Heart left ventricle (tissue), 16 donors: ENCODE measurements at regions not wholly inside any gene's neighbourhood (a gene's known extent, or its start where the extent isn't known, plus 50 kb on each side); places are given as distances from the start of the nearest gene placed in this dataset.
"Not testable (repeated sequence)": the region's sequence is repeated elsewhere in the genome, so short reads cannot be mapped to it uniquely, and the experiment has no call there.

ENCODE experiments used
- ATAC-seq, 4 donors: fragments of 200-7000 bp; cut with Tn5 transposase; one replicate each; pipeline ENCODE4 v1.9.1; 2020 to 2022; ENCODE audit warnings: moderate library complexity in 4 of 4, mild to moderate bottlenecking in 3 of 4, moderate number of reproducible peaks in 1 of 4
- DNase-seq, 5 donors: peaks; one replicate each; pipeline ENCODE4 v3.0.0-alpha.2; 2020
- H3K27ac ChIP-seq, 12 donors: fragments of 200-600 bp; sonication (generic) in 4 of 12; one replicate each; pipeline versions ENCODE4 v1.5.0 to v1.8.0; 2016 to 2022; ENCODE audit warnings: mild to moderate bottlenecking in 2 of 12
- H3K27me3 ChIP-seq, 9 donors: fragments of 200-600 bp; sonication (generic) in 2 of 9; one replicate each; pipeline versions ENCODE4 v1.5.1 to v1.8.0; 2016 to 2022; ENCODE audit warnings: mild to moderate bottlenecking in 3 of 9
- H3K36me3 ChIP-seq, 9 donors: fragments of 200-600 bp; sonication (generic) in 2 of 9; one replicate each; pipeline versions ENCODE4 v1.5.0 to v1.8.0; 2018 to 2022; ENCODE audit warnings: mild to moderate bottlenecking in 2 of 9
- H3K4me1 ChIP-seq, 12 donors: fragments of 200-600 bp; sonication (generic) in 4 of 12; one replicate each; pipeline versions ENCODE4 v1.5.0 to v1.8.0; 2016 to 2022; ENCODE audit warnings: mild to moderate bottlenecking in 3 of 12
- H3K4me3 ChIP-seq, 12 donors: fragments of 200-600 bp; sonication (generic) in 4 of 12; one replicate each; pipeline versions ENCODE4 v1.5.0 to v1.8.0; 2017 to 2022; ENCODE audit warnings: mild to moderate bottlenecking in 9 of 12, moderate library complexity in 4 of 12
- H3K9me3 ChIP-seq, 12 donors: fragments of 200-600 bp; sonication (generic) in 4 of 12; one replicate each; pipeline versions ENCODE4 v1.5.0 to v1.8.0; 2016 to 2022; ENCODE audit warnings: mild to moderate bottlenecking in 1 of 12
- POLR2A ChIP-seq, 2 donors: fragments of 450-650 bp; IDR thresholded peaks; one replicate each; pipeline ENCODE4 v1.6.1; 2017; ENCODE audit warnings: antibody characterized with exemption in 2 of 2, mild to moderate bottlenecking in 2 of 2, moderate library complexity in 2 of 2
- WGBS, 4 donors: extraction: QIAGEN DNeasy Blood & Tissue Kit in 2 of 4; methylation state at CpG; one replicate each; pipeline versions ENCODE4 v1.1.5 to v1.1.7; 2013 to 2018; 5-methylcytosine and 5-hydroxymethylcytosine counted together
- intact Hi-C, 10 donors: fragments of 100-400 bp; cut with DNase I; formaldehyde crosslinking; loops; one replicate each; pipeline versions ENCODE4 v1.11.1 to v1.14.2; 2022
- TF ChIP-seq, protein P1 (sequence below), 12 donors: fragments of 200-600 bp; sonication (generic) in 4 of 12; IDR thresholded peaks; one replicate each; pipeline versions ENCODE4 v1.5.0 to v1.8.0; 2018 to 2022; ENCODE audit warnings: antibody characterized with exemption in 12 of 12, mild to moderate bottlenecking in 5 of 12
- donor health status: ischemic (EF 13 %, LVEDD 7.1; RV severe dilation, severe dysfunction).
- donor health status: healthy with polysubstance abuse.
- donor health status: DM: no; HTN: yes; CAD: no.
- donor health status: DM: no; HTN: no; CAD: no.
- donor health status: ischemic (EF 25% LVEDD 6.9; RV normal size, moderate dysfunction).
- donor health status: ischemic (EF 25% LVEDD 5.7; RV mildly dilated, moderate dysfunction).
- donor health status: healthy.
- donor health status: DM: yes; HTN: yes; CAD: no.
- donor health status: ischemic (EF 35%, LVEDD 5.7; RV mildly dilated, moderate dysfunction).
- donor health status: nonischemic (EF 11% LVEDD 7.7; RV severe dilation, severe dysfunction).
- donor health status: DM: yes; HTN: yes; CAD: no.
- donor health status: PGD.
- donor health status: ischemic (EF 29% LVEDD 5.4; RV normal size, mild dysfunction).
- donor health status: nonischemic (EF 23%, LVEDD 6.1; RV moderate dilation, normal function).

DNA sequence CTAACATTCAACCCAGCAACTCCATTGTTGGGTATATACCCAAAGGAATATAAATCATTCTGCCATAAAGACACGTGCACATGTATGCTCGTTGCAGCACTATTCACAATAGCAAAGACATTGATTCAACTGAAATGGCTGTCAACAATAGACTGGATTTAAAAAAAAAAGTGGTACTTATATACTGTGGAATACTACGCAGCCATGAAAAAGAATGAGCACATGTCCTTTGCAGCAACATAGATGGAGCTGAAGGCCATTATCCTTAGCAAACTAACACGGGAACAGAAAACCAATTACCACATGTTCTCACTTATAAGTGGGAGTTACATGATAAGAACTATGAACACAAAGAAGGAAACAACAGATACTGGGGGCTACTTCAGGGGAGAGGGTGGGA, 74.0 kb upstream of the FMNL2 start:
- H3K9me3 ChIP-seq, result peaks cover 0 to 4% (median 0%) of the 10 kb centered on the region in 12 donors
- no peak overlapping the region for H3K4me3 ChIP-seq
- no peaks in the 10 kb centered on the region for H3K36me3 ChIP-seq
- no peaks in the 10 kb centered on the region for H3K4me1 ChIP-seq
- WGBS, 4 donors, result 83 to 87% (median 85%) methylated on average over 4 of the region's 4 CpGs
- no peak overlapping the region for H3K27ac ChIP-seq
- intact Hi-C loops, result no loop called here
- DNase-seq, result no peak
- no peak for TF ChIP-seq POLR2A (IDR thresholded peaks at IDR 0.05)
- TF ChIP-seq, protein P1, sequence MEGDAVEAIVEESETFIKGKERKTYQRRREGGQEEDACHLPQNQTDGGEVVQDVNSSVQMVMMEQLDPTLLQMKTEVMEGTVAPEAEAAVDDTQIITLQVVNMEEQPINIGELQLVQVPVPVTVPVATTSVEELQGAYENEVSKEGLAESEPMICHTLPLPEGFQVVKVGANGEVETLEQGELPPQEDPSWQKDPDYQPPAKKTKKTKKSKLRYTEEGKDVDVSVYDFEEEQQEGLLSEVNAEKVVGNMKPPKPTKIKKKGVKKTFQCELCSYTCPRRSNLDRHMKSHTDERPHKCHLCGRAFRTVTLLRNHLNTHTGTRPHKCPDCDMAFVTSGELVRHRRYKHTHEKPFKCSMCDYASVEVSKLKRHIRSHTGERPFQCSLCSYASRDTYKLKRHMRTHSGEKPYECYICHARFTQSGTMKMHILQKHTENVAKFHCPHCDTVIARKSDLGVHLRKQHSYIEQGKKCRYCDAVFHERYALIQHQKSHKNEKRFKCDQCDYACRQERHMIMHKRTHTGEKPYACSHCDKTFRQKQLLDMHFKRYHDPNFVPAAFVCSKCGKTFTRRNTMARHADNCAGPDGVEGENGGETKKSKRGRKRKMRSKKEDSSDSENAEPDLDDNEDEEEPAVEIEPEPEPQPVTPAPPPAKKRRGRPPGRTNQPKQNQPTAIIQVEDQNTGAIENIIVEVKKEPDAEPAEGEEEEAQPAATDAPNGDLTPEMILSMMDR (IDR thresholded peaks at IDR 0.05), result no peak
- no peak for ATAC-seq
- H3K27me3 ChIP-seq, result peaks cover 0 to 3% (median 0%) of the 10 kb centered on the region in 9 donors

DNA sequence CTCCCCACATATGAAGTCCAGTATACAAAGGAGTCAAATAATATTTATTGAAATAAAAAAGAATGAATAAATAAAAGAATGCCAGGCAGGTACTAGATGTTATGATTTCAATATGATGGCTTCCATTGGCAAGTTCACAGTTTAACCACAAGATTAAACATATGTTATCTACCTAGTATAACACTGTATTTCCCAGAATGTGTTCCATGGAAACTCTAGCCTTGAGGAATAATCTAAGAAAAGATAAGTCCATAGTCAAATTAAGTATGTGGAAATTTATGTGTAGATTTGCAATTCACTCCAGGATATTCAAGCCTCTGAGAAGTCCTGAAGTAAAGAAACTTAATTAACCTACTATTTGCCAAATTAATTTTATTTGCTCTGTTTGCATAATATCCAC, 71.1 kb upstream of the FMNL2 start:
- no peaks in the 10 kb centered on the region for H3K36me3 ChIP-seq
- no peak for DNase-seq
- intact Hi-C loops, result no loop called here
- H3K9me3 ChIP-seq, result peaks cover 0 to 10% (median 1%) of the 10 kb centered on the region in 12 donors
- no peak for ATAC-seq
- TF ChIP-seq, protein P1 (IDR thresholded peaks at IDR 0.05), result no peak
- no peak for TF ChIP-seq POLR2A (IDR thresholded peaks at IDR 0.05)
- no peaks in the 10 kb centered on the region for H3K4me1 ChIP-seq
- H3K4me3 ChIP-seq, result no peak overlapping the region
- H3K27me3 ChIP-seq, result no peaks in the 10 kb centered on the region
- H3K27ac ChIP-seq, result no peak overlapping the region

DNA sequence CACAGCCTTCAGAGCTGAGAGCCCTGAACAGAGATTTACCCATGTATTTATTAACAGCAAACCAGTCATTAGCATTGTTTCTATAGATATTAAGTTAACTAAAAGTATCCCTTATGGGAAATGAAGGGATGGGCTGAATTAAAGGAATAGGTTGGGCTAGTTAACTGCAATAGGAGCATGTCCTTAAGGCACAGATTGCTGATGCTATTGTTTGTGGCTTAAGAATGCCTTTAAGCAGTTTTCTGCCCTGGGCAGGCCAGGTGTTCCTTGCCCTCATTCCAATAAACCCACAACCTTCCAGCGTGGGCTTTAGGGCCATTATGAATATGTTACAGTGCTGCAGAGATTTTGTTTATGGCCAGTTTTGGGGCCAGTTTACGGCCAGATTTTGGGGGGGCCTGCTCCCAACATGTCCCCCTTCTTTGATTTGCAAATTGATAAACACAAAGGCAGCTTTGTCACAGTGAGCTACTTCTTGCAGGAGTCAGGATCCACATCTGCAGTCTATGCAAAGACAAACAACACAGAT, 61.2 kb upstream of the FMNL2 start:
- 75 to 84% (median 83%) methylated on average over 2 of the region's 2 CpGs for WGBS, 4 donors
- DNase-seq, ATAC-seq, H3K27me3 ChIP-seq, H3K27ac ChIP-seq, H3K4me3 ChIP-seq, H3K4me1 ChIP-seq, H3K36me3 ChIP-seq, intact Hi-C loops: not testable (repeated sequence)
- peaks cover 0 to 56% (median 26%) of the 10 kb centered on the region in 12 donors for H3K9me3 ChIP-seq

DNA sequence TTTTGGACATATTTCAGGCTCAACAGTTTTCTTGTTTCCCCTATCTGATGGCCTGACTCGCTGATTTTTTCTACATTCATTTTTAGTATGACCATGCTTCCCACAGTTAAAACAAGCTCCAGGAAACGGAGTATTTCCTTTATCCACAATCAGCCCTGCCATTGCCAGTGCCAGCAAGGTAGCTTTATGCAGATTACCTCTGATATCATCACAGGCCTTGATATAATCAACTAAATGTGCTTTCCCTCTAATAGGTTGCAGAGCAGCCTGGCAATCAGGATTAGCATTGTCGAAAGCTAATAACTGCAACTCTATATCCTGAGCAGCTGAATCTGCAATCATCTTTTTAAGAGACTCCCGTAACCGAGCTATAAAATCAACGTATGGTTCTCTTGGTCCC, 57.1 kb upstream of the FMNL2 start:
- DNase-seq, H3K27me3 ChIP-seq, intact Hi-C loops, H3K4me3 ChIP-seq, ATAC-seq, H3K4me1 ChIP-seq, H3K27ac ChIP-seq, H3K36me3 ChIP-seq: not testable (repeated sequence)
- H3K9me3 ChIP-seq, result peaks cover 0 to 24% (median 17%) of the 10 kb centered on the region in 12 donors
- 74 to 85% (median 80%) methylated on average over 6 of the region's 6 CpGs for WGBS, 4 donors

DNA sequence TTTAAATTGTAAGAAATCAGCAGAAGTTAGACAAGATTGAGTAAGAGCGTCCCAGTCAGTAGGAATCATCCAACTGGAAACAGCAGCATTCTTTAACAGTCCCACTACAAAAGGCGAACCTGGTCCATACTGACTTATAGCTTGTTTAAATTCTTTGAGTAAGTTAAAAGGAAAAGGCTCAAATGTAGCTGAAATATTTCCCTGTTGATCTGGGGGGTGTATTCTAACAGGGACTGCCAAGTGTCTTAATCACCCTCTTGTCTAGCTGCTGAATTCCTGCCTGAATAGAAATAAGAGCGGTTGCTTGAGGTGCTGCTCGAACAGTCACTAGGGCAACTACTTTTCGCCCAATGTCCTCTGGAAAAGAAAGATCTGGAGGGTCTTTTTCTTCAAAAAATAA, 56.4 kb upstream of the FMNL2 start:
- Histone ChIP-seq H3K27me3 (no peaks in the 10 kb centered on the region), H3K9me3 (peaks cover 0 to 18% (median 11%) of the 10 kb centered on the region in 12 donors), H3K4me3 (no peak overlapping the region), H3K36me3 (no peaks in the 10 kb centered on the region), H3K4me1 (no peaks in the 10 kb centered on the region), H3K27ac (no peak overlapping the region)
- intact Hi-C loops, result no loop called here
- DNase-seq (no peak), ATAC-seq (no peak)
- TF ChIP-seq POLR2A (IDR thresholded peaks at IDR 0.05), result no peak
- TF ChIP-seq, protein P1 (IDR thresholded peaks at IDR 0.05), result no peak
- WGBS, 4 donors, result 90 to 98% (median 95%) methylated on average over 5 of the region's 5 CpGs

DNA sequence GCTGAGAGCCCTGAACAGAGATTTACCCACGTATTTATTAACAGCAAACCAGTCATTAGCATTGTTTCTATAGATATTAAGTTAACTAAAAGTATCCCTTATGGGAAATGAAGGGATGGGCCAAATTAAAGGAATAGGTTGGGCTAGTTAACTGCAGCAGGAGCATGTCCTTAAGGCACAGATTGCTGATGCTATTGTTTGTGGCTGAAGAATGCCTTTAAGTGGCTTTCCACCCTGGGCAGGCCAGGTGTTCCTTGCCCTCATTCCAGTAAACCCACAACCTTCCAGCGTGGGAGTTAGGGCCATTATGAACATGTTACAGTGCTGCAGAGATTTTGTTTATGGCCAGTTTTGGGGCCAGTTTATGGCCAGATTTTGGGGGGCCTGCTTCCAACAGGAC, 55.6 kb upstream of the FMNL2 start:
- H3K36me3 ChIP-seq, H3K27ac ChIP-seq, intact Hi-C loops, ATAC-seq, H3K9me3 ChIP-seq, H3K4me1 ChIP-seq, H3K4me3 ChIP-seq, DNase-seq, H3K27me3 ChIP-seq: not testable (repeated sequence)
- 84 to 90% (median 85%) methylated on average over 2 of the region's 2 CpGs for WGBS, 4 donors
